Cardiac septum (tissue), 1 donor: ENCODE measurements at regions not wholly inside any gene's neighbourhood (a gene's known extent, or its start where the extent isn't known, plus 50 kb on each side); places are given as distances from the start of the nearest gene placed in this dataset.

Source experiments
- DNase-seq: peaks from one replicate; pipeline ENCODE4 v3.0.0-alpha.2; 2020; ENCODE audit warnings: low spot score
- intact Hi-C: fragments of 100-400 bp; cut with DNase I; formaldehyde crosslinking; loops from one replicate; pipeline ENCODE4 v1.14.0; 2022
- donor health status: DM: no; HTN: no; CAD: no.

DNA sequence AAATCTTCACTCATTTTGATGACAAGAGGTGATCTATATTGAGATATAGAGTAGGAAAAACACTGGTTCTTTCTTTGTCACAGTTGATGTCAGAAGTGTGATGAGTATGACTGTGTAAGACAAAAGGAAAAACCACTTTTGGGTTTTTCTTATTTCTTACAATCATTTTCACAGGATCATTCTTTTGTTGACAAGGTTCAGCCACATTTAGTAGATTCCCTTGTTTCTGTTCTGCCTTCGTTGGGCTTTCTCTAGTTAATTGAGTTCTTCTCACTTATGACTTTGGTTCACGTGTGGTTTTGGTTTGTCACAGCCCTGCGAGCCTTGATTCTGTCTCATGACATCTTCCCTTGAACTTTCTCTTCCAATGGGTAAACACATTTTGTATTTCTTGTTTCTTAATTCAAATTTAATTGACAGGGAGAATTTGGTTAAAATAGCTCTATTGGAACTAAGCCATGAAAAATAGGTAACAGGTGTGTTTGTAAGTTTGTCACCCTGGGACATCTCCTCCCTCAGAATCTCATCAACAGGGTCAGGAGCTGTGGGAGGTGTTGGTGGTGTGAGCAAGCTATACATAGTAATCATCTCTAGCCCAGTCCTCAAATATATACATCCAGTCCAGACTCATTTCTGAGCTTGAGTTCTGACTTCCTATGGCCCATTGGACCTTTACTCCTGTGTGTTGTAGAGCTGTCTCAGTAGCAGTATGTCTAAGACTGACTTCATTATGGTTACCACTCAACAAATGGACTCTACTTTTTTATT lies 255.3 kb downstream of the BMP4 start:
- intact Hi-C loops, result no loop called here
- no peak for DNase-seq

DNA sequence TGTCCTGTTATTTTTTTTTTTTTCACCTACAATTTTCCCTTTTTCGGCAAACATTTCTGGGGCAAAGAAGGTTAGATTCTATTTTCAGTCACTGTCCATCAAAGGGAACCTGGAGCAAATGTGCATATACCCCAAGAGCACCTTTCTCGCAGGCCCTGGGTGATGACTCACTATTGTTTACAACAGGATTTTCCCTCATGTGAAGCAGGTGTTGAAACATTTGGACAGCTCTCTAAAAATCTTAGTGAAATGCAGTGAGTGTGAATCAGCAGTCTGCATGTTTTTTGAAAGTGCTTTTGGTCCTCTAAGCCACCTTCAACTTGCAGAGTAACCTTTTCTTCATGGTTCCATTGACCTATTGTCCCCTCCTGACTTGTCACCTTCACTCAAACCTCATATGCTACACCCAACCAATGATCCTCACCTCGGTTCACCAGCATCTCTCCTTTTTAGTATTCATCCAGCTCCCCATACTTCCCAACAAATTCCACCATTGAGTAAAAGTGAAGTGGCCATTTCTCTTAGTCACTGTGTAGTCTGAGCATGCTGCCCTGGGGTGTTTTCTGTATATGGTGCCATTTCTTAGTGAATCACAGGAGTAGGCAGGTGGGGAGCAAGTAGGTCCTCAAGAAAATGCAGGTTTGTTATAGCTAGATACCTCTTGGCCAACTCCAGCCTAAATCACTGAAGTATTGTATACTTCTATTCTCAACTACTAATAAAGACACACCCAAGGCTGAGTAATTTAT lies 260.2 kb downstream of the BMP4 start:
- DNase-seq, result no peak
- intact Hi-C loops, result no loop called here

DNA sequence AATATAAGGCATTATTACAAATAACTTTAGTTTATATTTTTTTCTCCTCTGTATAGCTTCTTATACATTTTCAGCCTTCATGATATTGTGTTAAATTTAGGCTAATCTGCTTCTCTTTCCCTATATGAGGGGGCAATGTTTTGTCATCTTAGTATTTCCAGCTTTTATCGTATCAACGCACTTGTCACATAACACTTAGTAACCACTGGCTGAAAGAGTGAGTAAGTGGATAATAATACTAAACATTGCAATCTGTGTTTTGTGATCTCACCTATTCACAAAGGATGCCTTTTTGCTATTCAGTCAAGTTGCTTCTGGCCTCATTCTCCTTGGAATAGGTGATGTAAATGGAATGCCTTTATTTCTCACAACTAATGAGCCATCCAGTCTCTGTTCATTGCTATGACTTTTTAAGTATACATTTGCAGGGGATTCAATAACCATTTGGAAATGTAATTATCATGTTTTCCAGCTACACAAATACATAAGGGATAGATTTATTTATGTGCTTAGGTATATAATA lies 260.9 kb downstream of the BMP4 start:
- no peak for DNase-seq
- intact Hi-C loops, result no loop called here

DNA sequence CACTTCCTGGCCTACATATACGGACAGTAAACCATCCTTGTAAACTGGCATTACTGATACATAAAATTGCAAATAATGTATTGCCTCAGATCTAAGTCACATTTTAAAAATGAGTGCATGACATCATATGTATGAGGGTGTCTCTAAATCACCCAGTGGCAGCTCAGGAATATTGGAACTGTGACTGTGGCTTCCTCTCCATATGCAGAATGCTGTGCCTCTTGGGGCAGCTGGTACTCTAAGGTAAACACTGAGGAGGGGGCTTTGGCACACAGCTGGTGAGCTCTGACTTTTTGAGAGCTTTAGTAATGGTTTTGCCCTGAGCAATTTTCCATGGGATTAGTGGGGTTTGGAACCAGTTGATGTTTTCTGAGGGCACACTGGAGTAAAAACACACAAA lies 263.7 kb downstream of the BMP4 start:
- DNase-seq, result no peak
- intact Hi-C loops, result no loop called here

DNA sequence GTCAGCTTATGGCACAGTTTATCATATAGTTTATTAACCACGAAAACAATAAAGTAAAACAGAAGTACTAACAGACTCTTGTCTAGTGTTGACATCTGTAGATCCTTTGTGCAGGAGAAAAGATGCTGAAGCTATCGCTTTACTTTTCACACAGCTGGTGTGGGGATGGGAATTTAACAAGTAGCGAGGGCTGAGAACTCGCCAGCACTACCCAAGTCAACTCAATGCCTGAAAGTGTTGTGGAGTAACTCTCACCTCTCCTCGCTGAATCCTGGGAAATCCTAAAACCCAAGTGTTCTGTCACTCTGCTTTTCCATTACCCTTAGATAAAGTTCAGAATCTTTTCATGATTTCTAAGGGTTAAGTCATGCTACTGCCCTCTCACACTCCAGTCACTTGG lies 264.2 kb downstream of the BMP4 start:
- no peak for DNase-seq
- intact Hi-C loops, result no loop called here

DNA sequence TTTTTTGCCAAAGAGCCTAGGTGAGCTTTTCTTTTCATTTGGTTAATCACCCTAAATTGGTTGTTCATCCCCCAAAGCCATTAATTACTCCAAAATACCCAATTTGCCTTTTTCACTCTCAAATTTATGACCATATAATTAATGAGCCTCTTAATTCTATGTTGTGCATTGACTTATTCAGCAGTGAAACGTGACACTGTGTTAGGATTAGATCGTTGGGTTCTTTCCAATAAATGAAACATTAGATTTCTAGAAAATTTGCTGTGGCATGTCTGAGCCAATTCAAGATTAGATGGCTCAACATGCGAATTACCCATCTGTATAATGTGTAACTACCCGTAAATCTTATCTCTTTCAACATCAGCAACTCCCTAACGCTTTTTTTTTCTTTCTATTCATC lies 273.4 kb downstream of the BMP4 start:
- intact Hi-C loops, result no loop called here

DNA sequence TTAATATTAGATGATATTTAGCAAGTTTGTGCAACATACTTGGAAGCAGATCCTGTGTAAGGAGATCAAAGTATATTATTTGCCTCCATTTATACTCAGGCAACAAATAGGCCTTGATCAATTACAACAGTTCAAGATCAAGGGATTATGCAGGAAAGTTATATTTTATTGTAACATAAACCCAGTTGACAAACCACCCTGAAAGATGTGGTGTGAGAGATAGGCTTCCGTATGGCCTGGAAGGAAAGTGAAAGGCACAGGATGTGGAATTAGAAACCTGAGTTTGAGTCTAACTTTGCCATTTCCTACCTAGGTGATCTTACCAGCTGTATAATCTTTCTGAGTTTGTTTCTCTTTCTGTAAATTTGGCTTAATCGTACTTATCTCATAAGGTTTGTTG lies 284.1 kb downstream of the BMP4 start:
- intact Hi-C loops, result no loop called here
- no peak for DNase-seq

More for the DNA sequence above, 273.4 kb downstream of the BMP4 start:
- DNase-seq, result no peak

DNA sequence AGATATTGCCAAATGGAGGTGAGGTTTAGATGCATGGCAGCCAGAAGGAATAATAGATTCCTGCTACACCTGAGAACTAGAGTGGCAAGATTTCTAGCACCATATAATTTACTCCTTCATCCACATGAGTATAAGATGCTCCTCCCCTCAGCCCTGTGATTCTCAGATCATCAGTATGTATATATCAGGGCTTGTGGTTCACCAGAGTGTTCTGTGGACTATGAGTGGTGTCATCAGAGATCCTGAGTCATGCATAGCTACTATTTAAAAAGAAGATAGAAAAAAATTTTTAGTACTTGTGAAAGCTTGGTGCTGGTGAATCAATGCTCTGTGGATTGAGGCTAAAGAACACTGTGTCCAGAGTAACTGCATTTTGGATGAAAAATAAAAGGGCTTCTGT lies 285.9 kb downstream of the BMP4 start:
- intact Hi-C loops, result no loop called here
- DNase-seq, result no peak

DNA sequence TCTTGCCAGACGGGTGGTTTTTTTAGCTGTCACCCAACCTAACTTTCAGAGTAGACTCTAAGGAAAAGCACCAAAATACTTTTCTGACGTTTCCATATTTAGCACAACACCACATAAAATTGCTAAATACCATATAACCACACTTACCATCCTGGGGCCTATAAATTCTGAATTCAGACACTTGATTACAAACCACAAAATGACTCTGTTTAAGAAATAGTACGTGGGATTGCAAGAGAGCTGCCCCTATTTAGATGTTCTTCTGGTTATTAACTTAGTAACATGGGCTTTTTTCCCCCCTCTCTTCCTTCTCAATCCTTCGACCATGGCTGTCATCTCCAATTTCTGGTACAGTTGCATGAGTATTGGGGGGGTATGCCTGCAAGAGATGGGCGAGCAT lies 287.7 kb downstream of the BMP4 start:
- no peak for DNase-seq
- intact Hi-C loops, result no loop called here

DNA sequence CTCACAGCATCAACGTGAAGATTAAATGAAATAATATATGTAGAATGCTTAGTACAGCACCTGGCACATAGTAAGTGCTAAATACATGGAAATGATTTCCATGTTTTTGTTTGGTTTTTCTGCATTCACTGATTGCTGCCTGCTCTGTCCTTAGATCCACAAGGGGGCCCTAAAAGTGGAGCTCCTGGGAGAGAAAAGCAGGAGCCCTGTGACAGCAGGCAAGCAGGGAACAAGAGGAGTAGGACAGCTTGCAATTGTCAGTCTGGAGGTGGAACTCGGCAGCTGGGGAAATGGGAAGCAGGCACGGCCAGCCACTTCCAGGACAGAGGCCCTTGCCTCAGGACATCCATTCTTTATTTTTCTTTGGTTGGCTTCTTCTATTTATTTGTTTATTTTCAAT lies 292.9 kb downstream of the BMP4 start:
- intact Hi-C loops, result no loop called here
- DNase-seq, result no peak

DNA sequence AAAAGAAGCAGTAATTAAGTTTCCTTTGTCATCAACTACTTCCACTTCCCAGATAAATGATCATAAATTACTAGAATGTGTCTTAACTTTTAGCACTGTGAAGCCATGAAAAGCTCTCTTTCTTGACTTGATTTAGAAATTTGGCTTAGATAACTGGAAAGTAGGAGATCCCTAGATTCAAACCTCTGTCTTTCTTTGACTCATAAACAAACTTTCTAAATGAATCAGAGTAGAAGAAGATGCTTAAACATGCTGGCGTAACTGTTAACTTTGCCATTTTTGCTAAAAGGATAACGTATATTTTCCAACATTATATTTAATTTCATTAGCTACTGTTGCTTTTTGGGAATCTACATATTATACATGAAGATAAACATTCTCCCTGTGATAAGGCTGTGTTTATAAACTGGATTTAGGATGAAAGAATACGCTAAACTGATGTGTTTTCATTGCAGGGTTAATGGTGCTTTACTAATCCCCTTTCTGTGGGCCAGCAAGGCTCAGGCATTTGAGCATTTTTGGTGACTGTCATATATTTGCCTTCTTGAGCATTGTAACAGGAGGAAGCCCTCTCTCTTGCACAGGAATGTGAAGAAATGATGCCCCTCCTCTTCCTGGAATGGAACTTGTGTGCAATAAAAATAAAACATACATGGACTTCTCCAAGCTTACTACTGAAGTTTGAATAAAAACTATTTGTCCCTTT lies 301.4 kb downstream of the BMP4 start:
- intact Hi-C loops, result no loop called here
- no peak for DNase-seq

DNA sequence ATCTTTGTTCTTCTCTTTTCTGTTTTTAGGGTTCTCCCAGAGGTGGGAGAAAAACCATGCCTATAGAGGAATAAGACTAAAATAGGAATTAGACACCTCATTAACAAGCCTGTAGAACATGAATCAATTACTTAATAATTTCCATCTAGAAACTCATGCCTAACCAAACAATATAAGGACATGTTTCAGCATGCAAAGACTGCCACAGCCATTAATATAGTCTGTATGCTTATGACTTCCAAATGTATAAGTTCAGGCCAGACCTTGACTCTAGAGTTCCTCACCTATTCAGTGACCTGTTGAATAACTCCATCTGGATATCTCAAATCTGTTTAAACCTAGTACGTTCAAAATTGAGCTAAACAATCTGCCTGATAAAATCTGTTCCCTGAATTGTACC lies 304.6 kb downstream of the BMP4 start:
- DNase-seq, result no peak
- intact Hi-C loops, result no loop called here

DNA sequence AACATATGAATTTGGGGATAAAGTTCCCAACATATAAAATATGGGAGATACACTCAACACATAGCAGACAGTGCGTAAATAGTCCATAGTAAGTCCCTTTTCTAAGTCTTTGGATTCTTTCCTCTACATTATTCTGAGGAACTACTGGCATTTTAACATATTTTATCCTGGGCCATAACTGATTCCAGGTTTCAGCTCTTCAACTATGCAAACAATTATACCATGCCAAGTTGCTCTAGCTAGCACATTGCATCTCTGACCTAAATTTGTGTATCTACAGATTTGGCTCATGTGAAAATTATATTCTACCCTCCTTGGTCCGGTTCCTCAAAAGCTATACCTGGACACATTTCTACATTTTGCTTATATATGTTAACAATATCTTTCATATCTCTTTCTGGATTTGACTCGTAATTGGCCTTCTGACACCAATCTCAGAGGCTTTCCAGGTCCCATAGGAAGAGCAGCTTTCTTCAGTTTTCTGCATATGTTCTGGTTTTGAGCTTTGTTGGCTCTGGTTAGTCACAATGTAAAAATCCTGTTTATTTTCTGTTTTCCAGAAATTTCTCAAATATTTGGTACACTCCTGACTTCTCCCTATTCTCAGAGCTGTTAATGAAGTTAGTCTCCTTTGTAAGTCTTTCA lies 305.4 kb downstream of the BMP4 start:
- intact Hi-C loops, result no loop called here
- no peak for DNase-seq

DNA sequence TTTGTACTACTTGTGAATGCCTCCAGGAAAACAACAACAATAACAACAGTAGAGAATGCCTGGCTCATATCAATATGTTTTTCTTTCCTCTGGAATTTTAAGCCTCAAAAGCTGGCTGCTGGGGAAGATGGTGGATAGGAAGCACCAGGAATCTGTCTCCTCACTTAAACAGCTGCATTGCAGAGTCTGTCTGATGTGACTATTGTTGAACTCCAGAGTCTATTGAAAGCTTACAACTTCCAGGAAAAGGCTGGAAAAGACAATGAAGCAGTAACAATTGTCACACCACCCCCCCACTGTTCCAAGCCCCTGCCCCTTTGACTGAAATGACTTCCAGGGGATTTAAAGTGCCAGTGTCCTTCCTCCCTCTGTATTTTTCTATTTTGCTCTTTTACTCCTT lies 309.7 kb downstream of the BMP4 start:
- DNase-seq, result no peak
- intact Hi-C loops, result no loop called here

DNA sequence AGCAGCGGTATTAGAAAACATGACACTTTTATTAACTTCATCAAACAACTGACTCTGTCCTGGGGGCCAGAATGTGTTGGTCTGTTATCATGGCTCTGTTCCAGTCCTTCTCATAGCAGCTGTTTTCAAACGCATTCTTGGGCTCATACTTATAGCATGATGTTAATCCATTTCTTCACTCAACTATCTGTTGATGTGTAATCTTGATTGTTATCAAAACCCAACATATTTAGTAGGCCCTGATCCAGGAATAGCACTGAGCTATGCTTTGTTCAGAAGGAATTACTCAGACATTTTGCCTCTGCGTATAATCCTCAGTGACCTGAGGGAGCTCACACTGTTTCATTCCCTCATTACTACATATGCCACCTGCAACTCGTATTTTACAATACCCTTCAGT lies 315.9 kb downstream of the BMP4 start:
- intact Hi-C loops, result no loop called here
- DNase-seq, result no peak

DNA sequence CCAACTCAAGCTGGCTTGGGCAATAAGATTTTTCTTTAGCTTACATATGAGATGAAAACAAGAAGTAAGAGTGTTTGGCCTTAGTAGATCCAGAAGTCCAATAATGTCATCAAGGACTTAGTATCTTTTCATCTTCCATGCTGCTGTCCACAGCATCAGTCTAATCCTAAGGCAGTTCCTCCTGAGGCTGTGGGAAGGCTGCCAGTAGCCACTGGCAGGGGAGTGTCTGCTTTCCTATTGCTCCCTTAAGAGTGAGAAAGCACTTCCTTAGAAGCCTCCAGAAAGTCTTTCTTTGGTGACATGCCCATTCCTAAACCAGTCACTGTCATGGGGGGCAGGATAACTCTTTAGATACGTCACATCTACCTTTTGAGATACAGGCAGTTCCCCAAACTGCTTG lies 317.7 kb downstream of the BMP4 start:
- DNase-seq, result no peak
- intact Hi-C loops, result no loop called here

DNA sequence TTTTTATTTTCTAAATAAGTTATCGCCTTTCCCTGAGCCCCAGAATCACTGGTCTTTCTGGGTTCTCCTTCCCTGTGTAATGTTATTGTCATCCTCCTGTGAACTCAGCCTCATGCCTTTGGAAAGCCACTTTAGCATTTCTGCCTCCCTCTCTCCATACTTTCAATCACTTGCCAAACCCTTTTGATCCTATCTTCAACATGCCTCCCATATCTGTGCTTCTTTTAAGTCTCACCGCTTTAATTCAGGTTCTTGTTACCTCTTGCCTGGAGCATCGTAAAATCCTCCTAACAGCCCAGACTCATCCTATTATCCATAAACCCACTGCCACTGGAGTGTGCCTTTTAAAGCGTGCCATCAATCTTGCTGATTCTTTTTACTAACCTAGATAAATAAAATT lies 321.8 kb downstream of the BMP4 start:
- intact Hi-C loops, result no loop called here
- DNase-seq, result no peak

DNA sequence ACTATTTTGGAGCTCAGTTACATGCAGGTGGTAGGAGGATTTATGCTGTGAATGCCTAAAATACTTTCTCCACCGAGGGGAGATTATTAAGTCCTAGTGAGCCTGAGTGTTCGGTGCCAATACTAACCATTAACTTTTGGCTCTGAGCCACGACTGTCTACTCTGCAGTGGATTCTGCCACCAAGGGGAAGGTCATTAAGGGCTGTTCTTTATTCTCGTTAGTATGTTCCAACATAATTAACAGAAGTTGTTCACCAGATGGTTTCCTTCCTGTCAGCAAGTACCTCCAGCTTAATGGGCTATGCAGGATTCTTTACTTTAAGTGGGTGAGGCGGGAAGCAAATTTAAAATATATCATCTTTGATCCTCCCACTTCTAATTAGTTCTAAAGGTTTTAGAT lies 326.3 kb downstream of the BMP4 start:
- no peak for DNase-seq
- intact Hi-C loops, result no loop called here

DNA sequence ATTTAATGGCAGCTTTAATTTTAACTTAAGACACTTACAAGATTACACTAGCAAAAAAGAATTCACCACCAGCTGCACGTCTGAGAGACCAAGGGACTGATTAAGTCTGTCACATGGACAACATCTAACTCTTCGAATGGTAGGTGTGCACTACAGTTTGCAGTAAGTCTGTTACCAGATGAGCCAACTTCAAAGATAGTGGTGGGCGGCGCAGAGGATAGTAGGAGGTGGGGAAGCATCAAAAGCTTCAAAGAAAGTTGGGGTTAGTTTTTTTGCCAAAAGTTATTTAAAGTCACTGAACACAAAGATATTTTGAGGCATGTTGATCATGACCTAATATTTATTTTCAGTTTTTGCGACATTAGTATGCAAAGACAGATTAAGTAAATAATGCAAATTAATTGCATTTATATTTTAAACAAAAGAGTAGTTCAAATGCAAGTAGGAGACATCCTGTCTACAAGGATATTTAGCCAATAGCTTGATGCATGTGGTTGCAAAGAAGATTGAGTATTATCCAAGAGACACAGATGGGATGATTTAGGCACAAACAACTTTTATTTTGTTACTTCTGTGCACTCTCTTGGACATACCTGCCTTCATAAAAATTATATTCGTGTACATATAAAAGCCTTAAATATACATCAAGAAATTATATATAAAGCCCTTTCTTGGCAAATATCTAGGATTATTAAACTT lies 327.7 kb downstream of the BMP4 start:
- no peak for DNase-seq
- intact Hi-C loops, result no loop called here

DNA sequence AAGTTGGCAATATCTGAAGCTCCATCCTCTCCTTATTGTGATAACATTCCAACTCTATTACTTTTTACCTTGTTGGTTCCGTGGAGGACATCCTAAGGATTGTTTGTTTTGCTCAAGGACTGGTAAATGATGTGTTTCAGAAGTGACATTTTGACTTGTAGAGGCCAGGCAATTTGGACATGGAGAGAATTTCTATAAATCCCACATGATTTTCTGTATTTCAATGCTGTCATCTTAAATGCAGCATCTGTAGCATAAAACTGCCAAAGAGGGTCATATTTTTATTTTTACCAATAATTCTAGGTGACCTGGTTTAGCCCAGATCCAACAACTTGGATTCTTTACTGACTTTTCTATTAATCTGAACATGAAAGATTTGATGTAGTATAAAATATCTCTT lies 328.4 kb downstream of the BMP4 start:
- no peak for DNase-seq
- intact Hi-C loops, result no loop called here
